Gastroesophageal sphincter (tissue), 4 donors: ENCODE measurements at regions not wholly inside any gene's neighbourhood (a gene's known extent, or its start where the extent isn't known, plus 50 kb on each side); places are given as distances from the start of the nearest gene placed in this dataset.

Source experiments
- ATAC-seq: fragments of 150-250 bp; one replicate; pipeline ENCODE4 v1.9.1; 2016; ENCODE audit warnings: mild to moderate bottlenecking, moderate library complexity
- H3K27ac ChIP-seq, 4 donors: fragments of 200-600 bp; sonication (generic) in 3 of 4; 1 replicate in 3 of 4; 2 replicates in 1 of 4; pipeline ENCODE4 v1.5.1; 2016 to 2019
- H3K27me3 ChIP-seq: fragments of 200-600 bp; sonication (generic); one replicate; pipeline ENCODE4 v1.5.1; 2019
- H3K36me3 ChIP-seq, 2 donors: fragments of 200-600 bp; sonication (generic); one replicate each; pipeline ENCODE4 v1.5.1; 2019; ENCODE audit warnings: control low read depth in 1 of 2
- H3K4me1 ChIP-seq, 3 donors: fragments of 200-600 bp; sonication (generic); 1 replicate in 2 of 3; 2 replicates in 1 of 3; pipeline ENCODE4 v1.5.1; 2016 to 2019; ENCODE audit warnings: control low read depth in 2 of 3
- H3K4me3 ChIP-seq, 2 donors: fragments of 200-600 bp; sonication (generic); one replicate each; pipeline ENCODE4 v1.5.1; 2019; ENCODE audit warnings: mild to moderate bottlenecking in 1 of 2, moderate library complexity in 1 of 2
- H3K9me3 ChIP-seq, 3 donors: fragments of 200-600 bp; sonication (generic); one replicate each; pipeline ENCODE4 v1.5.1; 2017 to 2019; ENCODE audit warnings: control low read depth in 2 of 3
- EP300 ChIP-seq: sonication (generic); formaldehyde crosslinking; IDR thresholded peaks from one replicate; pipeline ENCODE4 v1.6.1; 2017; ENCODE audit warnings: antibody characterized with exemption, mild to moderate bottlenecking
- POLR2A ChIP-seq, 2 donors: fragments of 450-650 bp; IDR thresholded peaks; one replicate each; pipeline ENCODE4 v1.6.1; 2017; ENCODE audit warnings: antibody characterized with exemption in 2 of 2, mild to moderate bottlenecking in 2 of 2, moderate library complexity in 1 of 2
- POLR2AphosphoS5 ChIP-seq: sonication (generic); formaldehyde crosslinking; IDR thresholded peaks from one replicate; pipeline ENCODE4 v1.6.1; 2017; ENCODE audit warnings: antibody characterized with exemption
- WGBS, 2 donors: methylation state at CpG; one replicate each; pipeline ENCODE4 v1.1.5; 2018; ENCODE audit warnings: low coverage in 1 of 2; 5-methylcytosine and 5-hydroxymethylcytosine counted together
- TF ChIP-seq, protein P1 (sequence below), 4 experiments: fragments of 200-600 bp in 2 of 4; fragments of 450-650 bp in 2 of 4; sonication (generic) in 1 of 4; IDR thresholded peaks; one replicate each; pipeline ENCODE4 v1.5.1; 2017 to 2019; ENCODE audit warnings: antibody characterized with exemption in 4 of 4, mild to moderate bottlenecking in 2 of 4, moderate library complexity in 2 of 4

DNA sequence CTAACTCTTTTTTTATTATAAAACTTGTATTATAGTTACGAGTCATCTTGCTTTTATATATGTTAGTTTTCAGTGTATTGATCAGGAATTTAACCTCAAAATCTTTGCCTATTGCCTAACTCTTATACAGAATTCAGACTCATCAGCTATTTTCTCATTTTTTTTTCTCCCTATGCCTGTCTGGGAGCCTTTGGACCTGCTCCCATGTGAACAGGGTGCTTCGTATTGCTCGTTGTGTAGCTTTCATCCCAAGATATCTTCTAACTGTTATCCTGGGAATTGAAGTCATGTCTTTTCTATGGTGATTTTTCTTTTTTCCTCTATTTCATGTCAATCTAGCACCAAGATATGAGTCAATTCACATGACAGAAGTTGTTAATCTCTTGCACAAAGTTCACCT, 814.0 kb downstream of the SLC4A3 start:
- Histone ChIP-seq H3K4me3 (no peak overlapping the region), H3K4me1 (no peaks in the 10 kb centered on the region), H3K27ac (no peak overlapping the region), H3K9me3 (no peaks in the 10 kb centered on the region), H3K36me3 (no peaks in the 10 kb centered on the region), H3K27me3 (no peaks in the 10 kb centered on the region)
- no peak for ATAC-seq
- 89 to 92% methylated on average over 1 to 3 of the region's 3 CpGs for WGBS, 2 donors
- TF ChIP-seq, protein P1, sequence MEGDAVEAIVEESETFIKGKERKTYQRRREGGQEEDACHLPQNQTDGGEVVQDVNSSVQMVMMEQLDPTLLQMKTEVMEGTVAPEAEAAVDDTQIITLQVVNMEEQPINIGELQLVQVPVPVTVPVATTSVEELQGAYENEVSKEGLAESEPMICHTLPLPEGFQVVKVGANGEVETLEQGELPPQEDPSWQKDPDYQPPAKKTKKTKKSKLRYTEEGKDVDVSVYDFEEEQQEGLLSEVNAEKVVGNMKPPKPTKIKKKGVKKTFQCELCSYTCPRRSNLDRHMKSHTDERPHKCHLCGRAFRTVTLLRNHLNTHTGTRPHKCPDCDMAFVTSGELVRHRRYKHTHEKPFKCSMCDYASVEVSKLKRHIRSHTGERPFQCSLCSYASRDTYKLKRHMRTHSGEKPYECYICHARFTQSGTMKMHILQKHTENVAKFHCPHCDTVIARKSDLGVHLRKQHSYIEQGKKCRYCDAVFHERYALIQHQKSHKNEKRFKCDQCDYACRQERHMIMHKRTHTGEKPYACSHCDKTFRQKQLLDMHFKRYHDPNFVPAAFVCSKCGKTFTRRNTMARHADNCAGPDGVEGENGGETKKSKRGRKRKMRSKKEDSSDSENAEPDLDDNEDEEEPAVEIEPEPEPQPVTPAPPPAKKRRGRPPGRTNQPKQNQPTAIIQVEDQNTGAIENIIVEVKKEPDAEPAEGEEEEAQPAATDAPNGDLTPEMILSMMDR (IDR thresholded peaks at IDR 0.05): no peak
- TF ChIP-seq POLR2AphosphoS5: no peak

DNA sequence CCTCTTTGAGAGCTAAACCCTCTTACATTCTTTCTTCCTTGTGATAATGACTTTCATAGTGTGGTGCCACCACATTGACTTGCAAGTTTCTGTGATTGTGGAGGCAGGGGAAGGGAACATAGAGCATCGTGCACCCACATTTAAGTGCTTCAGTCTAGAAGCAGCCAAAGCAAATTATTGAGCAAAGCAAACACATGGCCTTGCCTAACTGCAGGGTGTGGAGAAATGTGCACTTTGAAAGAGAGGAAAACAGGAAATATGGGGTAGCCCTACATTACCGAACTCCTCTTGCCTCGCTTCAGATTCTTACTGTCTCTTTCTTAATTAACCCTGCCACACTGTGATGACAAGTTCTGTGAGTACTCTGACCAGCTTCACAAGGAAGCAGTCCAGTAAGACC, 814.6 kb downstream of the SLC4A3 start:
- Histone ChIP-seq H3K4me1 (no peaks in the 10 kb centered on the region), H3K4me3 (no peak overlapping the region), H3K27me3 (no peaks in the 10 kb centered on the region), H3K27ac (no peak overlapping the region), H3K9me3 (no peaks in the 10 kb centered on the region), H3K36me3 (no peaks in the 10 kb centered on the region)
- TF ChIP-seq, protein P1 (IDR thresholded peaks at IDR 0.05): no peak
- TF ChIP-seq POLR2A (IDR thresholded peaks at IDR 0.05) (no peak), EP300 (no peak), POLR2AphosphoS5 (no peak)
- 93 to 95% methylated on average over 3 of the region's 3 CpGs for WGBS, 2 donors
- ATAC-seq: no peak

DNA sequence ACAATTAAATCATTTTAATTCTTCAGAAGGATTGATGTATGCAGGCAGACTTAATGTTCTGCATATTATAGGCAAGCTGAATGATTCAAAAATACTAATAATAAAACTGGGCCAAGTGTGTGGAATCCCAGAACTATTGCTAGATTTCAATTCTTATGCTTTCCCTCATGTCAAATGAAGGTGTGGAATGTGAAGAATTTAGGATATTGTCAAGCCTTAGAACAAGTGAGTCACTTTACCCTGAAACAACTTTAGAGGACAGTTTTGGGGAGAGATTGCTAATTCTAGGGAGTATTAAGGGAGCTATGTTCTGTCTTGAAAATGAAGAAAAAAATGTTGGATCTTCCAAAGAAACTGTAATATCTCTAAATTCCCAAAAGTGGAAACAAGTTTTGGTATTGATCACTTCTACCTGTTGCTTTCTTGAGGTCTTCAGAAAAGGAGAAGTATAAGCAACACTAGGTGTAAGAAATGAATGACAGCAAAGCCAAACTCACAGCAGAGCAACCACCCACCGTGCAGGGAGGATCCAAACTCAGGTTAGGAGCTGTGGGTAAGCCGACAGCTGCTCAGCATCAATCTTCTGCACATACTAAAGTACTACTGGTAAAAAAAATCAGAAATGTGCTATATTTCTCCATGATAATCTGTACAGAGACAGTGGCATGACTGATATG, 818.1 kb downstream of the SLC4A3 start:
- Histone ChIP-seq H3K4me1 (no peaks in the 10 kb centered on the region), H3K4me3 (no peak overlapping the region), H3K27ac (no peak overlapping the region), H3K27me3 (peaks cover 8% of the 10 kb centered on the region), H3K9me3 (no peaks in the 10 kb centered on the region), H3K36me3 (no peaks in the 10 kb centered on the region)
- no peak for ATAC-seq
- WGBS, 2 donors: 76% methylated on average over 2 of the region's 2 CpGs; no CpG with 5 or more reads in 1 of the 2 donors
- TF ChIP-seq EP300: no peak
- TF ChIP-seq, protein P1 (IDR thresholded peaks at IDR 0.05): no peak
- no peak for TF ChIP-seq POLR2AphosphoS5
- no peak for TF ChIP-seq POLR2A (IDR thresholded peaks at IDR 0.05)

DNA sequence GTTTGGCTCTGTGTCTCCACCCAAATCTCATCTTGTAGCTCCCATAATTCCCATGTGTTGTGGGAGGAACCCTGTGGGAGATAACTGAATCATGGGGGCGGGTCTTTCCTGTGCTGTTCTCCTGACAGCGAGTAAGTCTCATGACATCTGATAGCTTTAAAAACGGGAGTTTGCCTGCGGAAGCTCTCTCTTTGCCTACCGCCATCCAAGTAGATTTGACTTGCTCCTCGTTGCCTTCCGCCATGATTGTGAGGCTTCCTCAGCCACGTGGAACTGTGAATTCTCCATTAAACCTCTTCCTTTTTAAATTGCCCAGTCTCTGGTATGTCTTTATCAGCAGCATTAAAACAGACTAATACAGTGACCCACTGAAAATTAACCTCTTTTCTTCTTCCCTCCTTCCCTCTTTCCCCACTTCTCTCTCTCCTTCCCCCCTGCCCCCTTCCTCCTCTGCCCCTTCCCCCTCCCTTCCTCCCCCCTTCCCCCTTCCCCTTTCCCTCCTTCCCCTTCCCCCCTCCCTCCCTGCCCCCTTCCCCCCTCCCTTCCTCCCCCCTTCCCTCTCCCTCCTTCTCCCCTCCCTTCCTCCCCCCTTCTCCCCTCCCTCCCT, 818.8 kb downstream of the SLC4A3 start:
- 82 to 90% methylated on average over 2 to 8 of the region's 8 CpGs for WGBS, 2 donors
- no peak for TF ChIP-seq POLR2AphosphoS5
- no peaks in the 10 kb centered on the region for H3K9me3 ChIP-seq

DNA sequence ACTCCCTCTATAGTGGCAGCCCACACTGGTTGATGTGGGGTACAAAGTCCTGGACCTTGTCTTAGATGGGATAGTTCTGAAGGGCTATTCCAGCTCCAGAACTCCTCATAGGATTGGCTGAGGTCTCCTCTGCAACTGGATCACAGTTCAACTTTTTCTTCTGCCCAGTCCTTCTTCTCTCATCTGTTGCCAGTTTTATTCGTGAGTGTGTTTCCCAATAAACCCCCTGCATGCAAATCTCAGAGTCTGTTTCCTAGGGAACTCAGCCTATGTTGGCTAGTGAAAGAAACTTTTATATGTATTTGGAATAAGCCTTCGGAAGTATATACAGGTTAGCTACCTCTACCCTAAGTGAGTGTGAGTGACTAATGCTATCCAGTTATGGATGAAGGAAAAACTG, 823.4 kb downstream of the SLC4A3 start:
- WGBS, 2 donors: 70 to 71% methylated on average over 2 of the region's 2 CpGs
- no peaks in the 10 kb centered on the region for H3K4me1 ChIP-seq
- no peak for TF ChIP-seq POLR2A (IDR thresholded peaks at IDR 0.05)
- no peak for TF ChIP-seq POLR2AphosphoS5
- TF ChIP-seq, protein P1 (IDR thresholded peaks at IDR 0.05): no peak
- no peak for TF ChIP-seq EP300
- H3K9me3 ChIP-seq: no peaks in the 10 kb centered on the region
- peaks cover 8% of the 10 kb centered on the region for H3K27me3 ChIP-seq
- H3K4me3 ChIP-seq: no peak overlapping the region
- ATAC-seq: no peak
- H3K27ac ChIP-seq: no peak overlapping the region
- H3K36me3 ChIP-seq: no peaks in the 10 kb centered on the region

More for the DNA sequence above, 818.8 kb downstream of the SLC4A3 start:
- Histone ChIP-seq H3K27ac (no peak overlapping the region), H3K4me3 (no peak overlapping the region), H3K36me3 (no peaks in the 10 kb centered on the region), H3K27me3 (peaks cover 8% of the 10 kb centered on the region), H3K4me1 (no peaks in the 10 kb centered on the region)
- no peak for ATAC-seq
